HG02885 (cell line): ENCODE measurements at regions not wholly inside any gene's neighbourhood (a gene's known extent, or its start where the extent isn't known, plus 50 kb on each side); places are given as distances from the start of the nearest gene placed in this dataset.

Experiments used
- ATAC-seq: cut with Tn5 transposase; IDR thresholded peaks from one replicate; pipeline ENCODE4 v1.9.1; 2021; ENCODE audit warnings: mild to moderate bottlenecking; ENCODE audit not compliant: unreplicated experiment, poor library complexity

DNA sequence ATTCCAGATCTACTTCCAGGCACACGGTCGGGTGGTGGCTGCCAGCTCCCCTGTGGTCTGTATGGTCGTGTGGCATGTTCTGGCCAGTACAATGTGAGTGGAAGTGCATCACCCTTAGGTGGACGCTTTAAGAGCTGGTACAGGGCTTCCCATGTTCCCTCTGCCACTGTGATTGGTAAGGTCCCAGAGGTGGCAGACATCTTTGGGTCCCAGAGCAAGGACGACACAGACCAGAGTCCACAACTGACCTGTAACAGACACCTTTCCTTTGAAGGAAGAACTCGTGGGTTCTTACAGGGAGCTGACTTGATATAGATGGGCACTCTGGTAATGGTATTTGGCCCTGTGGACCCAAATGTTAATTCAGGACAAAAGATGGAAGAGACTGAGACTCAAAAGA lies 90.0 kb upstream of the GDNF start:
- ATAC-seq = no peak

DNA sequence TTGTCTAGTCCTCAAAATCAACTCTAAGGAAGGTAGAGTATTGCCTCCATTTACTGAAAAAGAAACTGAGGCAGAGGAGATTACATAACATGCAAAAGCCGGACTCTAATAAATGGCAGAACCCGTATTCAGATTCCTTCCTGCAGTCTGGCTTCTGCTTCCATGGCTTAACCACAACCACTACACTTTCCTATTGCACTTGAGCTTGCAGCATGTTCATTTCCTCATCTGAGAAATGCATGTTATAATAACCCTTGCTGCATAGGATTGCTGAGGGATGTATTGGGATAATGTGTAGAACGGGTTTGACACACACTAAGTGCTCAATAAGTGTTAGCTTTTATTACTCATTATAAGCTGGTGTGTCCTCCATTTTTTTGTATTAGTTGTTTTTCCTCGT lies 87.9 kb upstream of the GDNF start:
- ATAC-seq = peak; percentile 53

DNA sequence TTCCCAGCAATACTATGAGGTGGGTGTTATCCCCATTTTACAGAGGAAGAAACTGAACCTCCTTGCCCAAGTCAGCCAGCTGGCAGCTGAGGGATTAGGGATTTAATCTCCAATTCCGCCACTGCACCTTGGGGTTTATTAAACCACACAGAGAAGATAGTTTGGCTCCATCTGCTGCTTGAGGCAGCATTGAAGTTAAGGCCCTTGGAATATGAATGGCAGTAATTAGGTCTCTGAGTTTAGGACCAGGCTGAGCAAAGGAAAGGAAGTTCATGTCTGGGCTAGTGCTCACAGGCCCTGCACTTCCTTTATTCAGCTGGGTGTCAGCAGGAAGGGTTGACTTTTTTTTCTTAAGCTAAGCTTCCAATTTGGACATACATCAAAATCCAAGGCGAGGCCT lies 86.9 kb upstream of the GDNF start:
- ATAC-seq = no peak

DNA sequence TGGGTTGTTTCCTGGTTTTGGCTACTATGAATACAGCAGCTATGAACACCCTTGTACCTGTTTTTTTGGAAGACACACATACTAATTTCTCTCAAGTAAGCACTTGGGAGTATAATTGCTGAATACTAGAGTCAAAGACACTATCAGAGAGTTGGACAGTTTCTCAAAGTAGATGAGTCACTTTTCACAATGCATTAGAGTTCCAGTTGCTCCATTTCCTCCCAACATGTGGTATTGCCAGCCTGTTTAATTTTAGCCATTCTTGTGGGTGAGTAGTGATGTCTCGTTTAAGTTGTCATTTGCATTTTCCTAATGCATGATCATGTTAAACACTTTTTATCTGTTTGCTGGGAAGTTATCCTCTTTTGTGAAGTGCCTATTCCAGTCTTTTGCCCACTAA lies 81.6 kb upstream of the GDNF start:
- no peak for ATAC-seq

DNA sequence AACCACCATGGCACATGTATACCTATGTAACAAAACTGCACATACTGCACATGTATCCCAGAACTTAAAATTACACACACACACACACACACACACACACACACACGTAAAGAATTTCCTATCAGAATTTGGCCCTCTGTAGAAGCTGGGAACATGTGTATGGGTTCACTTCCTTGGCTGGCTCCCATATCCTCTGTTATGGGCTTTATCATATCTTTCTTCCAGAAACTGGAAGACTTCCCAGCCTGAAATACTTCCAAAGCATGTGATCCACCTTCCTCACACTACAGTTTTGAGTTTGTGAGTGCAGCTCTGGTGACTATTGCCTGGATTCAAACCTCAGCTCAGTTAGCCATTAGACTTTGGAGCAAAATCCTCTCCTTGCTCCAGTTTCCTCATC lies 78.6 kb upstream of the GDNF start:
- ATAC-seq = no peak

DNA sequence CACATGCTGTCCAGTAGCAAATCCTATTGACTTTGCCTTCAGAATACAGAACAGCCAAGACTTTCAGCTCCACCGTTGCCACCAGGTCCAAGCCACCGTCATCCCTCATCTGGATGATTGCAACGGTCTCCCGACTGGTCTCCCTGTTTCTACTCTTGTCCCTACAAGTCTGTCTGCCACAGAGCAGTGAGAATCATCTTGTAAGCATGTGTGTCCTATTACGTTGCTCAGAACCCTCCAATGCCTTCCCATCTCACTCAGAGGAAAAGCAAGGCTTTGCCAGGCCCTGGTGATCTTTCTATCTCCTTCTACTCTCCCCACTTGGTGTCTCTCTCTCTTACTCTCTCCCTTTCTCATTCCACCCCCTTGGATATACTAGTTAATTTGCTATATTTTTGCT lies 76.7 kb upstream of the GDNF start:
- ATAC-seq = no peak

DNA sequence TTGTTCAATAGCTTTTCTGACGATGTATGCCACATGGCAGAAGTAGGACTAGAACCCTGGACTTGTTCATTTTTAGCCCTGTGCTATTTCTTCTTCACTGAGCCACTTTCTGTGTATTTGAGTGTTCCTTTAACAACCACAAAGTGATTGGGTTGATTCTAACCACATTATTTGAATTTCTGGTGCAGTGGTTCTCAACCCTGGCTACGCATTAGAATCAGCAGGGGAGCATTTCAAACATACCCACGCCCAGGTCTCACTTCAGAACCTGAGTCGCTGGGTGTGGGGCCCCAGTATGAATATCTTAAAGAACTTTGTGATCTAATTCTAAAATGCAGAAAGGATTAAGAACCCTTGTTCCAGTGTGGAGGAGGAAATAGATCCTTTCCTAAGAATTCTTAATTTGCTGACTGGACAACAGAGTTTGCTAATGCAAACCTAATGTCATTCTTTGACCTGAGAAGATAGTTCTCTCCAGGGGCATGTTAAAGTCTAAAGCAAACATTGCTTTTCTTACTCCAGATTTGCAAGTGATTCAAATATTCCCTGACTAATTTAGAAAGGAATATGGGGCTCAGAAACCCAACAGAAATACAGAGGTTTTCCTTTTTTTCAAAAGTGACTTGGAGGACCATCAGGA lies 75.4 kb upstream of the GDNF start:
- peak; percentile 94 for ATAC-seq

DNA sequence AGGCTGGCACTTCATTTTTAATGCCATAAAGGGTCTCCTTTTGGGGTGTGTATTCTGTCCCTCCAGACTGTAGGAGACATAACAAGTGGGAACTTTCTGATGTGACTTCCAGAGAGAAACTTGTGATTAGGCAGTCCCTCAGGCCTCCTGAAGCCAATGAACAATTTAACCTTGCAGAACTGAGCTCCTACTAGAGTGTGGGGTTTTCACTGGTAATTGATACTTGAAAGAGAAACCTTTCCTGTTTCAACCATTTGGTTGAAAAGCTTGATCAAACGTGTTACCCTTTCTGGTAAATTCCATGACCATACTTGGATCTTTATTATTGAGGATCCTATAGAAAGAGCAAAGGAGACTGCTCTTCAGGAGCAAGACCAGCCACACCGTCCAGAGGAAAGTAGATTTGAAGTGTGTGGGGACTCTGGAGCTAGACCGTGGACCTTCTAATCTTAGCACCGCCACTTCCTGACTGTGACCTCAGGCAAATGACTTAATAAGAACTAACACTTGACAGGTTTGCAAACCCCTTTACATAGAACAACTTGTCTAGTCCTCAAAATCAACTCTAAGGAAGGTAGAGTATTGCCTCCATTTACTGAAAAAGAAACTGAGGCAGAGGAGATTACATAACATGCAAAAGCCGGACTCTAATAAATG lies 69.9 kb upstream of the GDNF start:
- peak; percentile 91 for ATAC-seq

DNA sequence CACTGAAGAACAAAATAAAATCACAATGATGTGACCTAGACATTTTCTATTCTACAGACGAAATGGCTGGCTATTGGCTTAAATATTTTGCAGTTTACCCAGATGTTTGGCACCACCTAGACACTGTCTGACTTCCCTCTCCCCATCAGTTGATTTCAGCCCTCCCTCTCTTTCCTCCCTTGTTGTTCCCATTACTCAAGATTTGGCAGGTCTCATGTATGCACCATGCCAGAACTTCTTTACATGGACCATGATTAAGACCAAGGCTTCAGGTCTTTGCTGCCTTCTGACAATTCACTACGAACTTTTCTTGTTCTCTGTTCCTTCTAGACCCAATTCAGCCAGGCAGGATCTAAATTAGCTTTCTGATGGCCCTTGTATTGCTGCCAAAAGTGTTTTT lies 66.6 kb upstream of the GDNF start:
- no peak for ATAC-seq

DNA sequence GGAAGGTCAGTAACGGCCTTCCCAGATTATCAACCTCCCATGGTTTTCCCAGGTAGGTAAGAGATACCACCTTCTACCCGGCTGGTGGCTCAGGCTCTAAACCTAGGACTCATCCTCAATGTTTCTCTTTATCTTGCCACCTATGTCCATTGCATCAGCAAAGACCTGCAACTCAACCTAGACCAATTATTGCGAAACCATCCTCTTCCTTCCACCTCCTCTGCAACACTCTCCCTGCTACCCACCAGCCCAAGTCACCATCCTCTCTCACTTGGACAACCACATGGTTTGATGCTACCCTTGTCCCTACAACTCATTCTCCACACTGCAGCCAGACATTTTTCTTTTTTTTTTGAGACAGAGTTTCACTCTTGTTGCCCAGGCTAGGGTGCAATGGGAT lies 65.4 kb upstream of the GDNF start:
- ATAC-seq = no peak

DNA sequence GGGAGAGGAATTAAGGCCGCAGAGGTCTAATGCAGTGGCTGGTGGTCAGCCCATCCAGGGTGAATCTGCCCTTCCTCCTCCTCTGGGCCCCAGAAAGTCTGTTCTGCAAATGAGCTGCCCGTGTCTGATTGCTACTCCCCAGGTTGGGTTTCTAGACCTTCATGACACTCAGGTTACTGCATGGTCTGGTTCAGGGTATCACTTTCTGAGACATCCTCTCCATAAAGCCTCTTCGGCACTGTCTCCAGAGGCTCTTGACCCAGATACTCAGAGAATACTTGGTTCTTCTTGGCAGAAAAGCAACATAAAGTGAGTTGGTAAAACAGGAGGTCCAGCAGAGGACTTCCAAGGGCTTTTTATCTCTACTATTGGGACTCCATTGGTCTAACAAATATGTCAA lies 62.5 kb upstream of the GDNF start:
- no peak for ATAC-seq

DNA sequence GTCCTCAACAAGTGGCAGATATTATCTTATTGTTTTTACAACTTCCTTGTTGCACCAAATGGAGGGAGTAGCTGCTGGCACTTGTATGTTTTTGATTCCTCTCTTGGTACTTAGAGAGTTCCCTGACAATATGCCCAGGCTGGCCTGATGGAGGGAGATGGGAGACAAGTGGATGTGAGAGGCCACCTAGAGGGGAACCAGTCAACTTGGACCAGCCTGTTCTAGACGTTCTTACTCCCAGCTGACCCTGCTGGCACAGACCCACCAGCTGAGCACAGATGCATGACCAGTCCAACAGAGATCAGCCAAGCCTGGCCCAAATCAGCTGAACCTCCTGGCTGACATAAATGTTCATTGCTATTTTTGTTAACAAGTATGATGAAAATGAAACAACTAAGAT lies 60.9 kb upstream of the GDNF start:
- ATAC-seq = peak; percentile 60

DNA sequence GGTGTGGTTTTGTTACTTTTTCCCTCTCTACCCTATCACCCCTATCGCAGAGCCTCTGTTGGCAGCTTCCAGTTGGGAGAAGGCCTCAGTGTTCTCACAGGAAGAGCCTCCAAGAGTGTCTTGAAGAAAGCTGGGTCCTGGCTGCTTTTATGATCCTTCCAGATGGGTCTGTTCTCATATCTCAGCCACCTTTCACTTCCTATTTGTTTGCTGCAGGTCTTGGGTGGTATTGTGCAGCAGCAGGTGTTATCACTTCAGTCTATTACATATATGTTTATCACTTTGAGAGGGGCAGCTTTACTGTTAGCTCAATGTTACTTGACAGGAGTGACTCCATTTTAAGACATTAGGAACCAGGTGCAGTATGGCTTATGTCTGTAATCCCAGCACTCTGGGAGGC lies 59.2 kb upstream of the GDNF start:
- no peak for ATAC-seq

DNA sequence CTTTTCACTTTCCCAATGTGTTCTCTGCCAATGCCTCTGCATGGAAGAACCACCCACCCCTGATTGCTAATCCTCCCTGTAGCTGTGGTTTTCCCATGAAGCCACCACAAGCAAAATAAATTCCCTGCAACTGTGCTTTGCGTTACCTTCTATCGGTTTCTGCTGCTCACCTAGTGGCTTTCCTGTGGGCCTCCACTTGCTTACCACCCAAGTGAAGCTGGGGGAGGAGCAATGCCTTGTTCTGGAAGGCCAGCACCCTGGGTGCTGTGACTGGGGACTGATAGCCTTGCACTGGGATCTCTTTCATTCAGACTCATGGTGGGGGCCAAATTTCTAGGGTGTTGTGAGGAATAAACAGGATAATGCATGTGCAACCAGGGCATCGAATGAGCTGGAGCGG lies 56.3 kb upstream of the GDNF start:
- ATAC-seq = no peak

DNA sequence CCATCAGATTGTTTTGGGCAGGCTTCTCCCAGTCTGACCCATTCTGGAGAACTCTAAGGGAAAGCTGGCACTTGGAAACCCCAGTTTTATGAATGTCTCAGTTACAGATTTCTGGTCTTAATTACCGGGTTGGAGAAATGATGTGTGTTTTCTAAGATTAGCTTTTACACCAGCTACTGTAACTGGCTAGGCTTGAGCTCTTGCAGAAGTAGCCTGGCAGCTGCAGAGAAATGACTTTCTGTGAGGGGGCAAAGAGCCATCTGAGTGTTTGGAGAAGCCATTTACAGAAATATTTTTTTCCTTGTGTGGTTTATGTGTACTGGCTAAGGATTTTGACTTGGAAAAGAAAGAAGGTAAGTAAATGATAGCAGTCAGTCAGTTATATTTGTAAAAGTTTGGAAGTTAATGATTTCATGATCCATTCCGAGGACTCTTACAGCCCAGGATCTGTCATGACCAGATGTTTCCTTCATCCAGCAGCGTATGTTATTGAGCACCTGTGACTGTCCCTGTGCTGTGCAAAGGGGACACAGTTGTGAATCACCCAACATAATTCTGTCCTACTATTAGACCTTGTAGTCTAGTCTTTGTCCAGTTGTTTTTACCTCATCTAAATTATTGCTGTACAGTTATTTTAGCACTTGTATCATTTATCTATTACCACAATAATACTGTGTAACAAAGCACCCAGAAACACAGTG lies 53.7 kb upstream of the GDNF start:
- no peak for ATAC-seq

DNA sequence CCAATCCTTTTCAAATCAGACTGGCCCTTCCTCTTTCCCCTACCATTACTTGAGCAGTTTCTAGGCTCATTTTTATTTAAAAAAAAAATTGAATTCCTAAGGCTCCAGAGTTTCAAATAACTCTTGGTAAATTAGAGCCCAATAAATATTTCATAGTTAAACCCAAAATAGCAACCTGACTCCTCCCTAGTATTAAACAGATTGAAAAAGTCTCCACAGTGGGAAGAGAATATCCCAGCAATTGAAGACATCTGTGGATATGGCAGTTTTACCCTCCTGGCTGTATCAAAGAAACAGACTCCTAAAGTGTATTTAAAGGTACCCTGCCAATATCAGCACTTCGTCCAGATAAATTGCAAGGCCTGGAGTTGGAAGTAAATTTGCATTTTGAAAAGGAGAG lies 52.7 kb upstream of the GDNF start:
- ATAC-seq = no peak

DNA sequence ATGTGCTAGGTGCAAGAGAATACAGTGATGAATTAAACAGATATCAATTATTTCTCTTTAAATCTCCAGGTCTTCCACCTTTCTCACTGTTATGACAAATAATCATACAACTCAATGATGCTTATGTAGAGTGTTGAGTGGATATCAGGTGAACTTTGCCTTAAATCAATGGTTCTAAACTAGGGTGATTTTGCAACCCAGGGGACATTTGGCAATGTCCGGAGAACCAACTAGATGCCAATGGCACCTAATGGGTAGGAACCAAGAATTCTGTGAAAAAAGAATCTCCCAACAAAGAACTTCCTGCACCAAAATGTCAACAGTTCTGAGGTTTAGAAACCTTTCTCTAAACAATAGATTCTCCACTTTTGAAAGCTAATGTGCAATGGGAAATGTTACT lies 52.0 kb upstream of the GDNF start:
- no peak for ATAC-seq

DNA sequence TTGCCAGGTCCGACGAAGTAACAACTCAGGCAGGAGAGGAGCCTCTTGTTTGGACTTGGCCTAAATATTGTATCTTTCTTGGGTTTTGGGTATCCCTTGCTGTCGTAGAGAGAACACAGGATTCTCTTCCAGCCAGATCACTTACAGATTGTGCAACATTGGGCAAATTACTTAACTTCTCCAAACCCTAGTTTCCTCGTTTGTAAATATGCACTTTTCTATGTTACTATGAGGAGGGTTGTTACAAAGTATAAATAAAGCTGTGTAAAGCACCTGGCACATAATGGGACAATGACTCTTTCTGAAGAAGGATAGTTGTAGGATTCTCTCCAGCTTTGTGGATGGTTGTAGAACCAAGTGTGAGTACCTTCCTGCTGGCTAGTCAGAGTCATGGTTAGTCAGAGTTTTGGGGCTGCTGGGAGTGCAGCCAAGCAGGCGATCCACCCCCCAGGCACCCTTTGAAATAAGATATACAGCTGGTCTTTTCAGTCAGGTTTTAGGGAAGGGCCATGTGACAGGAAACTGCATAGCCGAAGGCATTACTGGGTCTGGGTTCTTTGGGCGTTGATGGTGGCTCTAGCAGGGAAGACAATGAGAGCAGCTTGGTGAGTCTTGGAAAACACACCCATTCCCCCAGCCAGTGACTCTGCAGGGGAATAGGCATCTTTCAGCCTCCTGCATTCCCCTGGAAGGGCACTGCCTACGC lies 49.9 kb upstream of the GDNF start:
- ATAC-seq = no peak
